ENCODE measurements at regions not wholly inside any gene's neighbourhood (a gene's known extent, or its start where the extent isn't known, plus 50 kb on each side); places are given as distances from the start of the nearest gene placed in this dataset.

- Mint-ChIP-seq H3K4me1 (no peaks in the 10 kb centered on the region), H3K4me3 (no peak overlapping the region), H3K9me3 (ENCODE audit: insufficient read depth) (peaks cover 11% of the 10 kb centered on the region), H3K27ac (no peak overlapping the region), H3K27me3 (peaks cover 7% of the 10 kb centered on the region)
- ATAC-seq (ENCODE audit: low read depth) (no peak), DNase-seq (no peak)
- Histone ChIP-seq H3K9ac (ENCODE audit: low read length) (no peak overlapping the region), H3K4me1 (ENCODE audit: control insufficient read depth in 2 of 2, insufficient read depth in 2 of 2, low read length in 2 of 2) (no peaks in the 10 kb centered on the region), H3K36me3 (replicated peaks in 1 of 2; ENCODE audit: control extremely low read depth in 1 of 2, control insufficient read depth in 1 of 2, extremely low read depth in 1 of 2, insufficient read depth in 2 of 2, low read length in 1 of 2) (no peaks in the 10 kb centered on the region), H4K20me1 (ENCODE audit: control insufficient read depth, insufficient read depth, low read length, poor library complexity, severe bottlenecking) (no peaks in the 10 kb centered on the region), H3K27ac (ENCODE audit: low read length in 2 of 2) (no peak overlapping the region), H3K27me3 (replicated peaks in 1 of 4; ENCODE audit: control extremely low read depth in 1 of 4, control insufficient read depth in 3 of 4, insufficient read depth in 4 of 4, low read length in 3 of 4) (no peaks in the 10 kb centered on the region), H3K9me3 (ENCODE audit: control extremely low read depth in 1 of 3, control insufficient read depth in 2 of 3, insufficient read depth in 1 of 3, low read length in 2 of 3) (peaks cover 0 to 23% (median 4%) of the 10 kb centered on the region in 3 donors), H2AFZ (ENCODE audit: insufficient read depth, low read depth, low read length, poor library complexity, severe bottlenecking) (no peak overlapping the region), H3K79me2 (ENCODE audit: control insufficient read depth, insufficient read depth, low read length) (no peaks in the 10 kb centered on the region), H3K4me3 (ENCODE audit: control extremely low read depth in 1 of 5, extremely low read depth in 1 of 5, insufficient read depth in 1 of 5, low read depth in 2 of 5, low read length in 4 of 5) (no peak overlapping the region), H3K4me2 (replicated peaks; ENCODE audit: low read depth, low read length, poor library complexity, severe bottlenecking) (no peak overlapping the region)
- POLR2A ChIA-PET, result no interaction called here
- intact Hi-C loops (cut with micrococcal nuclease), result no loop called here
- TF ChIP-seq EZH2 (IDR thresholded peaks at IDR 0.05; ENCODE audit: borderline replicate concordance, insufficient read depth, low read depth, low read length, poor library complexity, severe bottlenecking) (no peak), CTCF (IDR thresholded peaks at IDR 0.05) (no peak)
- CTCF ChIA-PET, result no interaction called here
- WGBS (ENCODE audit: insufficient coverage), result no CpG with 5 or more reads among the region's 3 CpGs
Observed at GRCh38 chr6:169019111-169019510, 234.5 kb downstream of the THBS2 start.

DNA sequence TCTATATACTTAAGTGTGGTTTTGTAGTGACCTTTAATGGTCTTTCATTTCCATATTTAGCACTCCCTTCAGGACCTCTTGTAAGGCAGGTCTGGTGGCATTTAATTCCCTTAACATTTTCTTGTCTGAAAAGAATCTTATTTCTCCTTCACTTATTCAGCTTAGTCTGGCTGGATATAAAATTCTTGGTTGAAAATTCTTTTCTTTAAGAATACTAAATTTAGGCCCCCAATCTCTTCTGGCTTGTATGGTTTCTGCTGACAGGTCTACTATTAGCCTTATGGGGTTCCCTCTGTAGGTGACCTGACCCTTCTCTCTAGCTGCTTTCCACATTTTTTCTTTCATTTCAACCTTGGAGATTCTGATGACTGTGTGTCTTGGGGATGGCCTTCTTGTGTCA is 236.9 kb downstream of the THBS2 start:
- H3K36me3 ChIP-seq (replicated peaks in 1 of 2; ENCODE audit: control extremely low read depth in 1 of 2, control insufficient read depth in 1 of 2, extremely low read depth in 1 of 2, insufficient read depth in 2 of 2, low read length in 1 of 2), result no peaks in the 10 kb centered on the region
- CTCF ChIA-PET, result no interaction called here
- no peaks in the 10 kb centered on the region for H3K4me1 Mint-ChIP-seq
- no peak for TF ChIP-seq EZH2 (IDR thresholded peaks at IDR 0.05; ENCODE audit: borderline replicate concordance, insufficient read depth, low read depth, low read length, poor library complexity, severe bottlenecking)
- TF ChIP-seq CTCF (IDR thresholded peaks at IDR 0.05), result no peak
- ATAC-seq (ENCODE audit: low read depth) (no peak), DNase-seq (no peak)
- POLR2A ChIA-PET, result no interaction called here
- no peak overlapping the region for H3K9ac ChIP-seq (ENCODE audit: low read length)
- no peaks in the 10 kb centered on the region for H3K79me2 ChIP-seq (ENCODE audit: control insufficient read depth, insufficient read depth, low read length)
- H3K4me3 Mint-ChIP-seq, result no peak overlapping the region
- no peak overlapping the region for H2AFZ ChIP-seq (ENCODE audit: insufficient read depth, low read depth, low read length, poor library complexity, severe bottlenecking)
- H3K27me3 ChIP-seq (replicated peaks in 1 of 4; ENCODE audit: control extremely low read depth in 1 of 4, control insufficient read depth in 3 of 4, insufficient read depth in 4 of 4, low read length in 3 of 4), result no peaks in the 10 kb centered on the region
- intact Hi-C loops (cut with micrococcal nuclease), result no loop called here
- H3K9me3 Mint-ChIP-seq (ENCODE audit: insufficient read depth), result peaks cover 11% of the 10 kb centered on the region
- H3K4me1 ChIP-seq (ENCODE audit: control insufficient read depth in 2 of 2, insufficient read depth in 2 of 2, low read length in 2 of 2), result no peaks in the 10 kb centered on the region
- H4K20me1 ChIP-seq (ENCODE audit: control insufficient read depth, insufficient read depth, low read length, poor library complexity, severe bottlenecking), result no peaks in the 10 kb centered on the region
- H3K4me3 ChIP-seq (ENCODE audit: control extremely low read depth in 1 of 5, extremely low read depth in 1 of 5, insufficient read depth in 1 of 5, low read depth in 2 of 5, low read length in 4 of 5), result no peak overlapping the region
- no peak overlapping the region for H3K4me2 ChIP-seq (replicated peaks; ENCODE audit: low read depth, low read length, poor library complexity, severe bottlenecking)
- peaks cover 0 to 11% (median 4%) of the 10 kb centered on the region in 3 donors for H3K9me3 ChIP-seq (ENCODE audit: control extremely low read depth in 1 of 3, control insufficient read depth in 2 of 3, insufficient read depth in 1 of 3, low read length in 2 of 3)
- H3K27ac ChIP-seq (ENCODE audit: low read length in 2 of 2), result no peak overlapping the region
- peaks cover 7% of the 10 kb centered on the region for H3K27me3 Mint-ChIP-seq
- no peak overlapping the region for H3K27ac Mint-ChIP-seq

Data from B cell (primary cell).